ENCODE measurements at regions not wholly inside any gene's neighbourhood (a gene's known extent, or its start where the extent isn't known, plus 50 kb on each side); places are given as distances from the start of the nearest gene placed in this dataset.

GRCh38 chr12:58795825-58796224 is 124.5 kb downstream of the LRIG3 start:
- Histone ChIP-seq H3K27ac (ENCODE audit: low read depth) (no peak overlapping the region), H3K4me1 (ENCODE audit: insufficient read depth) (no peaks in the 10 kb centered on the region), H3K36me3 (ENCODE audit: insufficient read depth) (no peaks in the 10 kb centered on the region), H3K4me3 (ENCODE audit: low read depth, low read length) (no peak overlapping the region)
- WGBS = 88% methylated on average over 3 of the region's 3 CpGs
- DNase-seq (ENCODE audit: extremely low spot score) = no peak

GRCh38 chr12:58801986-58802385 is 118.3 kb downstream of the LRIG3 start:
- H3K27ac ChIP-seq (ENCODE audit: low read depth) = no peak overlapping the region
- no peak overlapping the region for H3K4me3 ChIP-seq (ENCODE audit: low read depth, low read length)
- DNase-seq (ENCODE audit: extremely low spot score) = no peak
- no peaks in the 10 kb centered on the region for H3K4me1 ChIP-seq (ENCODE audit: insufficient read depth)
- H3K36me3 ChIP-seq (ENCODE audit: insufficient read depth) = no peaks in the 10 kb centered on the region
- WGBS = 34% methylated on average over 1 of the region's 1 CpG

GRCh38 chr12:58803908-58804307 is 116.4 kb downstream of the LRIG3 start:
- 72% methylated on average over 2 of the region's 2 CpGs for WGBS

GRCh38 chr12:58804749-58805148 is 115.6 kb downstream of the LRIG3 start:
- no peak for DNase-seq (ENCODE audit: extremely low spot score)
- Histone ChIP-seq H3K36me3 (ENCODE audit: insufficient read depth) (no peaks in the 10 kb centered on the region), H3K4me3 (ENCODE audit: low read depth, low read length) (no peak overlapping the region), H3K4me1 (ENCODE audit: insufficient read depth) (no peaks in the 10 kb centered on the region), H3K27ac (ENCODE audit: low read depth) (no peak overlapping the region)
- WGBS = 76% methylated on average over 2 of the region's 2 CpGs

More at GRCh38 chr12:58803908-58804307, 116.4 kb downstream of the LRIG3 start:
- no peak overlapping the region for H3K27ac ChIP-seq (ENCODE audit: low read depth)
- no peaks in the 10 kb centered on the region for H3K36me3 ChIP-seq (ENCODE audit: insufficient read depth)
- H3K4me1 ChIP-seq (ENCODE audit: insufficient read depth) = no peaks in the 10 kb centered on the region
- no peak overlapping the region for H3K4me3 ChIP-seq (ENCODE audit: low read depth, low read length)
- DNase-seq (ENCODE audit: extremely low spot score) = peak; percentile 2

GRCh38 chr12:58809064-58809607 is 111.2 kb downstream of the LRIG3 start:
- H3K4me1 ChIP-seq (ENCODE audit: insufficient read depth) = no peaks in the 10 kb centered on the region
- H3K36me3 ChIP-seq (ENCODE audit: insufficient read depth) = no peaks in the 10 kb centered on the region
- DNase-seq (ENCODE audit: extremely low spot score) = no peak
- 48% methylated on average over 4 of the region's 4 CpGs for WGBS
- no peak overlapping the region for H3K4me3 ChIP-seq (ENCODE audit: low read depth, low read length)
- no peak overlapping the region for H3K27ac ChIP-seq (ENCODE audit: low read depth)

GRCh38 chr12:58811346-58811745 is 109.0 kb downstream of the LRIG3 start:
- Histone ChIP-seq H3K4me3 (ENCODE audit: low read depth, low read length) (no peak overlapping the region), H3K36me3 (ENCODE audit: insufficient read depth) (no peaks in the 10 kb centered on the region), H3K27ac (ENCODE audit: low read depth) (no peak overlapping the region), H3K4me1 (ENCODE audit: insufficient read depth) (no peaks in the 10 kb centered on the region)
- no peak for DNase-seq (ENCODE audit: extremely low spot score)
- WGBS = 87% methylated on average over 2 of the region's 2 CpGs

GRCh38 chr12:58812214-58812613 is 108.1 kb downstream of the LRIG3 start:
- WGBS = 73% methylated on average over 2 of the region's 2 CpGs
- H3K27ac ChIP-seq (ENCODE audit: low read depth) = no peak overlapping the region
- no peak for DNase-seq (ENCODE audit: extremely low spot score)

GRCh38 chr12:58814036-58814435 is 106.3 kb downstream of the LRIG3 start:
- Histone ChIP-seq H3K4me3 (ENCODE audit: low read depth, low read length) (no peak overlapping the region), H3K36me3 (ENCODE audit: insufficient read depth) (no peaks in the 10 kb centered on the region), H3K27ac (ENCODE audit: low read depth) (no peak overlapping the region), H3K4me1 (ENCODE audit: insufficient read depth) (no peaks in the 10 kb centered on the region)
- WGBS = 31% methylated on average over 1 of the region's 1 CpG
- DNase-seq (ENCODE audit: extremely low spot score) = no peak

More at GRCh38 chr12:58812214-58812613, 108.1 kb downstream of the LRIG3 start:
- no peaks in the 10 kb centered on the region for H3K36me3 ChIP-seq (ENCODE audit: insufficient read depth)
- no peak overlapping the region for H3K4me3 ChIP-seq (ENCODE audit: low read depth, low read length)
- no peaks in the 10 kb centered on the region for H3K4me1 ChIP-seq (ENCODE audit: insufficient read depth)

GRCh38 chr12:58815235-58815634 is 105.1 kb downstream of the LRIG3 start:
- H3K27ac ChIP-seq (ENCODE audit: low read depth) = no peak overlapping the region
- WGBS = 92% methylated on average over 3 of the region's 3 CpGs
- DNase-seq (ENCODE audit: extremely low spot score) = no peak
- H3K36me3 ChIP-seq (ENCODE audit: insufficient read depth) = no peaks in the 10 kb centered on the region
- H3K4me1 ChIP-seq (ENCODE audit: insufficient read depth) = no peaks in the 10 kb centered on the region
- no peak overlapping the region for H3K4me3 ChIP-seq (ENCODE audit: low read depth, low read length)

GRCh38 chr12:58818546-58818945 is 101.8 kb downstream of the LRIG3 start:
- H3K27ac ChIP-seq (ENCODE audit: low read depth) = no peak overlapping the region
- WGBS = 77% methylated on average over 1 of the region's 1 CpG
- H3K4me1 ChIP-seq (ENCODE audit: insufficient read depth) = no peaks in the 10 kb centered on the region
- no peak overlapping the region for H3K4me3 ChIP-seq (ENCODE audit: low read depth, low read length)
- no peak for DNase-seq (ENCODE audit: extremely low spot score)
- H3K36me3 ChIP-seq (ENCODE audit: insufficient read depth) = no peaks in the 10 kb centered on the region

- WGBS = 88% methylated on average over 9 of the region's 9 CpGs
- no peak overlapping the region for H3K27ac ChIP-seq (ENCODE audit: low read depth)
- no peaks in the 10 kb centered on the region for H3K4me1 ChIP-seq (ENCODE audit: insufficient read depth)
- no peak for DNase-seq (ENCODE audit: extremely low spot score)
- H3K36me3 ChIP-seq (ENCODE audit: insufficient read depth) = no peaks in the 10 kb centered on the region
- H3K4me3 ChIP-seq (ENCODE audit: low read depth, low read length) = no peak overlapping the region
Observed at GRCh38 chr12:58819345-58819744, 101.0 kb downstream of the LRIG3 start.

- Histone ChIP-seq H3K27ac (ENCODE audit: low read depth) (no peak overlapping the region), H3K4me3 (ENCODE audit: low read depth, low read length) (no peak overlapping the region), H3K36me3 (ENCODE audit: insufficient read depth) (no peaks in the 10 kb centered on the region), H3K4me1 (ENCODE audit: insufficient read depth) (no peaks in the 10 kb centered on the region)
- WGBS = 53% methylated on average over 1 of the region's 1 CpG
- DNase-seq (ENCODE audit: extremely low spot score) = no peak
Observed at GRCh38 chr12:58819985-58820384, 100.3 kb downstream of the LRIG3 start.

Data from urinary bladder (tissue), 3 donors.